Colonic mucosa (tissue), 4 donors: ENCODE measurements at regions not wholly inside any gene's neighbourhood (a gene's known extent, or its start where the extent isn't known, plus 50 kb on each side); places are given as distances from the start of the nearest gene placed in this dataset.

Source experiments
- DNase-seq: peaks from one replicate; pipeline ENCODE4 v3.0.0-alpha.2; 2020
- H3K27ac ChIP-seq: fragments of 200-600 bp; one replicate; pipeline ENCODE4 v1.8.0; 2021
- H3K27me3 ChIP-seq: fragments of 200-600 bp; one replicate; pipeline ENCODE4 v1.8.0; 2021
- H3K36me3 ChIP-seq: fragments of 200-600 bp; one replicate; pipeline ENCODE4 v1.8.0; 2021
- H3K4me1 ChIP-seq: fragments of 200-600 bp; one replicate; pipeline ENCODE4 v1.8.0; 2021; ENCODE audit warnings: mild to moderate bottlenecking
- H3K4me3 ChIP-seq: fragments of 200-600 bp; one replicate; pipeline ENCODE4 v1.8.0; 2021
- H3K9ac ChIP-seq, 2 donors: one replicate each; pipeline ENCODE4 v1.7.0; 2013; ENCODE audit warnings: control low read depth in 2 of 2, low read depth in 2 of 2, low read length in 2 of 2
- H3K9me3 ChIP-seq: fragments of 200-600 bp; one replicate; pipeline ENCODE4 v1.8.0; 2021
- CTCF ChIP-seq: fragments of 200-600 bp; IDR thresholded peaks from one replicate; pipeline ENCODE4 v1.8.0; 2022; ENCODE audit warnings: antibody characterized with exemption, mild to moderate bottlenecking
- intact Hi-C: fragments of 100-400 bp; cut with DNase I; formaldehyde crosslinking; loops from one replicate; pipeline ENCODE4 v1.14.1; 2022
- donor health status: healthy.
- donor health status: DM: no; HTN: no; CAD: no.
- donor health status: DM: no; HTN: no; CAD: no.

- no peaks in the 10 kb centered on the region for H3K27me3 ChIP-seq
- no peak for TF ChIP-seq CTCF
- no peak overlapping the region for H3K27ac ChIP-seq
- H3K4me3 ChIP-seq = no peak overlapping the region
- no peak for DNase-seq
- no peaks in the 10 kb centered on the region for H3K36me3 ChIP-seq
- intact Hi-C loops = no loop called here
- H3K9ac ChIP-seq = no peak overlapping the region
- H3K9me3 ChIP-seq = no peaks in the 10 kb centered on the region
- no peaks in the 10 kb centered on the region for H3K4me1 ChIP-seq
Observed at GRCh38 chr21:23245255-23245654, 2247.0 kb downstream of the NCAM2 start.

- Histone ChIP-seq H3K27me3 (no peaks in the 10 kb centered on the region), H3K9ac (no peak overlapping the region), H3K4me3 (no peak overlapping the region), H3K36me3 (no peaks in the 10 kb centered on the region), H3K4me1 (no peaks in the 10 kb centered on the region), H3K27ac (no peak overlapping the region), H3K9me3 (no peaks in the 10 kb centered on the region)
- no peak for DNase-seq
- intact Hi-C loops = no loop called here
- no peak for TF ChIP-seq CTCF
Observed at GRCh38 chr21:23223882-23224281, 2225.7 kb downstream of the NCAM2 start.

GRCh38 chr21:23218667-23219066 lies 2220.5 kb downstream of the NCAM2 start:
- intact Hi-C loops = no loop called here
- TF ChIP-seq CTCF = no peak
- Histone ChIP-seq H3K36me3 (no peaks in the 10 kb centered on the region), H3K4me1 (no peaks in the 10 kb centered on the region), H3K27me3 (no peaks in the 10 kb centered on the region), H3K4me3 (no peak overlapping the region), H3K27ac (no peak overlapping the region), H3K9me3 (no peaks in the 10 kb centered on the region), H3K9ac (no peak overlapping the region)
- DNase-seq = no peak

GRCh38 chr21:23217597-23217996 lies 2219.4 kb downstream of the NCAM2 start:
- no peak overlapping the region for H3K27ac ChIP-seq
- DNase-seq = no peak
- TF ChIP-seq CTCF = no peak
- no peaks in the 10 kb centered on the region for H3K4me1 ChIP-seq
- no peak overlapping the region for H3K9ac ChIP-seq
- H3K4me3 ChIP-seq = no peak overlapping the region
- intact Hi-C loops = no loop called here
- H3K9me3 ChIP-seq = no peaks in the 10 kb centered on the region
- no peaks in the 10 kb centered on the region for H3K27me3 ChIP-seq
- no peaks in the 10 kb centered on the region for H3K36me3 ChIP-seq

GRCh38 chr21:23215261-23215660 lies 2217.1 kb downstream of the NCAM2 start:
- Histone ChIP-seq H3K27ac (no peak overlapping the region), H3K4me1 (no peaks in the 10 kb centered on the region), H3K36me3 (no peaks in the 10 kb centered on the region), H3K4me3 (no peak overlapping the region), H3K27me3 (no peaks in the 10 kb centered on the region), H3K9ac (no peak overlapping the region), H3K9me3 (no peaks in the 10 kb centered on the region)
- intact Hi-C loops = no loop called here
- no peak for TF ChIP-seq CTCF
- no peak for DNase-seq
